Stimulated activated CD4-positive, alpha-beta T cell treated with anti-CD3 and anti-CD28 coated beads, Interleukin-15, amount 100 ng/mL, for 48 hours (primary cell): ENCODE measurements at regions not wholly inside any gene's neighbourhood (a gene's known extent, or its start where the extent isn't known, plus 50 kb on each side); places are given as distances from the start of the nearest gene placed in this dataset.
"Not testable (repeated sequence)": the region's sequence is repeated elsewhere in the genome, so short reads cannot be mapped to it uniquely, and the experiment has no call there.

Experiments used
- DNase-seq, 2 donors: peaks; one replicate each; pipeline ENCODE4 v3.0.0-alpha.2; 2020; ENCODE audit warnings: low read depth in 2 of 2

GRCh38 chr5:157978061-157978460 is 119.1 kb upstream of the CLINT1 start:
- no peak for DNase-seq

- no peak for DNase-seq
Observed at GRCh38 chr5:157976429-157976828, 117.5 kb upstream of the CLINT1 start.

- DNase-seq: no peak
Observed at GRCh38 chr5:157972579-157972978, 113.6 kb upstream of the CLINT1 start.

GRCh38 chr5:157971571-157972216 is 112.7 kb upstream of the CLINT1 start:
- no peak for DNase-seq

GRCh38 chr5:157968570-157968969 is 109.6 kb upstream of the CLINT1 start:
- not testable (repeated sequence) for DNase-seq

- DNase-seq: no peak
Observed at GRCh38 chr5:157965989-157966388, 107.0 kb upstream of the CLINT1 start.

GRCh38 chr5:157965040-157965678 is 106.2 kb upstream of the CLINT1 start:
- no peak for DNase-seq

GRCh38 chr5:157963761-157964160 is 104.8 kb upstream of the CLINT1 start:
- no peak for DNase-seq

GRCh38 chr5:157963244-157963643 is 104.3 kb upstream of the CLINT1 start:
- no peak for DNase-seq

GRCh38 chr5:157962686-157963085 is 103.7 kb upstream of the CLINT1 start:
- not testable (repeated sequence) for DNase-seq

- no peak for DNase-seq
Observed at GRCh38 chr5:157961896-157962590, 103.1 kb upstream of the CLINT1 start.

GRCh38 chr5:157961176-157961575 is 102.2 kb upstream of the CLINT1 start:
- no peak for DNase-seq

GRCh38 chr5:157959370-157959769 is 100.4 kb upstream of the CLINT1 start:
- DNase-seq: no peak

- no peak for DNase-seq
Observed at GRCh38 chr5:157956271-157956885, 97.4 kb upstream of the CLINT1 start.

- no peak for DNase-seq
Observed at GRCh38 chr5:157955541-157956172, 96.7 kb upstream of the CLINT1 start.

GRCh38 chr5:157952374-157952685 is 93.4 kb upstream of the CLINT1 start:
- DNase-seq: no peak

- no peak for DNase-seq
Observed at GRCh38 chr5:157951673-157952373, 92.9 kb upstream of the CLINT1 start.

GRCh38 chr5:157949520-157949919 is 90.6 kb upstream of the CLINT1 start:
- no peak for DNase-seq

- DNase-seq: peak; percentile 44 to 73
Observed at GRCh38 chr5:157948738-157949410, 89.9 kb upstream of the CLINT1 start.

GRCh38 chr5:157947156-157947555 is 88.2 kb upstream of the CLINT1 start:
- no peak for DNase-seq

- not testable (repeated sequence) for DNase-seq
Observed at GRCh38 chr5:157945822-157946221, 86.9 kb upstream of the CLINT1 start.
